SW480 (cell line): ENCODE measurements at regions not wholly inside any gene's neighbourhood (a gene's known extent, or its start where the extent isn't known, plus 50 kb on each side); places are given as distances from the start of the nearest gene placed in this dataset.
A peak's percentile ranks its signal among the peaks of the same experiment; 100 is the strongest.
"Not testable (repeated sequence)": the region's sequence is repeated elsewhere in the genome, so short reads cannot be mapped to it uniquely, and the experiment has no call there.

Source experiments
- DNase-seq: peaks from one replicate; pipeline ENCODE4 v3.0.0-alpha.2; 2016; ENCODE audit warnings: low spot score

- DNase-seq = peak; percentile 90
These were observed 51.1 kb upstream of the EGFL7 start for GRCh38 chr9:136611606-136612005.

- DNase-seq = peak; percentile 49
These were observed 51.6 kb upstream of the EGFL7 start for GRCh38 chr9:136611119-136611518.

- DNase-seq = no peak
These were observed 52.3 kb upstream of the EGFL7 start for GRCh38 chr9:136610426-136610825.

DNA sequence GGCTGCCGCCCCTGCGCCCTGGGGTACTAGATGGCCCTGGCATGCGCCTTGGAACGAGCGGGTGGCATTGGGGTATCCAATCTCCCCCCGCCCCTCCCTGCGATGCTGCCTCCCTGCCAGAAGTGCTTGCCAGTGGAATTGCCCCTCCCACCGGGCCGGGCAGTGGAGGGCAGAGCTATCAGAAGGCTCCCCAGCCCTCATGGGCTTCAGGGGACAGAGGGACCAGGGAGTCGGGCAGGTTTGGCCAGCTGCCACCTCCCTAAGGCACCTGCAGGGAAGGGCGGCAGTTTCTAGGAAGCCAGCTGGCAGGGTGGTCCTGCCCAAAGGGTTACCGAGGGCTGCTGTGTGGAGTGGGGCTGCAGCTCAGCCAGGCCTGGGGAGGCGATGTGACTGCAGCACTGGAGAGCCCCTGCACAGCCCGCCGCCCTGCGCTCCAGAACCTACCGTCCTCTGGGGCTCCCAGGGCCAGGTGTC, 52.8 kb upstream of the EGFL7 start:
- peak; percentile 36 for DNase-seq

DNA sequence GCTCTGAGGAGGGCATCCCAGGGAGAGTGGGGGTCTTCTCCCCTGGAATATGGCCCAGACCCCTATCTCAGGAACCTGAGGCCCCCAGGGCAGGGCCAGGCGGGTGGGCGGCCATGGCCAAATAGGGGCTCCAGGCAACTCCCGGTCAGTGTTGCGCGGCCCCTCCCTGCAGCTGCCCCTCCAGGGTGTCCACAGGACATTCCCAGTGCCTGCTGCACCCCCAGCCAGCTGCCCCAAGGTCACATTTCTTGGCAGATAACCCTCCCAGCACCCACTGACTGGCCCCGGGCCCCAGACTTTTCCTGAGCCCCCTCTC, 53.6 kb upstream of the EGFL7 start:
- no peak for DNase-seq

GRCh38 chr9:136608348-136609159, 54.2 kb upstream of the EGFL7 start:
- peak; percentile 46 for DNase-seq

GRCh38 chr9:136607334-136607919, 55.3 kb upstream of the EGFL7 start:
- DNase-seq = peak; percentile 66

DNA sequence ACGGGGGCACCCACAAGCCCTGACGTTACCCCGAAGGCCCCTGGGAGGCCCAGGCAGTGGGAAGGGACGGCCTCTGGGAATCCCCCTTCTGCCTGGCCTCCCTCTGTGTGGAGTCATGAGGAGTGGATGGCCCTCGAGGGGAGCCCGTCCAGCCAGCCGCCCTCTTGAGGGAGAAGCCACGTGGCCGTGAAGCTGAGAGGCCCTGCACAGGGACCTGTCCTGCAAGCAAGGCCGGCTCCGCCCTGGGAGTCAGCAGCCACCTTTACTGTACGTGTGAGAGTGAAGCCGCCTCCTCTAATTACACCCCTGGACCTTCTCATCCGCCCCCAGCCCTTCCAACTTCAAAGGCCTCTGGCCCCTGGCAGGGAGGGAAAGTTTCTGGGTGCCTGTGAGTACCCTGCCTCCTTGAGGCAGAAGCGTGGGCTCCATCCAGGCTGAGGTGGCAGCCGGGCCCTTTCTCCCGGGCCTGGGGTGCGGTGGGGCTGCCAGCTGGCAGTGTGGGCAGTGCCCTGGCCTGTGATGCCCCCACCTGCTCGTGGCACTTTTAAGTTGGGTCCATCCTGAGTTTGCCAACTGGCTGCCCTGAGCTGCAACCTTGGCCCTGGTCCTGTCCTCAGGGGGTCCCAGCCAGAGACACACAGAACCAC, 55.9 kb upstream of the EGFL7 start:
- DNase-seq = peak; percentile 86

- no peak for DNase-seq
These were observed 56.6 kb upstream of the EGFL7 start for GRCh38 chr9:136605988-136606660.

DNA sequence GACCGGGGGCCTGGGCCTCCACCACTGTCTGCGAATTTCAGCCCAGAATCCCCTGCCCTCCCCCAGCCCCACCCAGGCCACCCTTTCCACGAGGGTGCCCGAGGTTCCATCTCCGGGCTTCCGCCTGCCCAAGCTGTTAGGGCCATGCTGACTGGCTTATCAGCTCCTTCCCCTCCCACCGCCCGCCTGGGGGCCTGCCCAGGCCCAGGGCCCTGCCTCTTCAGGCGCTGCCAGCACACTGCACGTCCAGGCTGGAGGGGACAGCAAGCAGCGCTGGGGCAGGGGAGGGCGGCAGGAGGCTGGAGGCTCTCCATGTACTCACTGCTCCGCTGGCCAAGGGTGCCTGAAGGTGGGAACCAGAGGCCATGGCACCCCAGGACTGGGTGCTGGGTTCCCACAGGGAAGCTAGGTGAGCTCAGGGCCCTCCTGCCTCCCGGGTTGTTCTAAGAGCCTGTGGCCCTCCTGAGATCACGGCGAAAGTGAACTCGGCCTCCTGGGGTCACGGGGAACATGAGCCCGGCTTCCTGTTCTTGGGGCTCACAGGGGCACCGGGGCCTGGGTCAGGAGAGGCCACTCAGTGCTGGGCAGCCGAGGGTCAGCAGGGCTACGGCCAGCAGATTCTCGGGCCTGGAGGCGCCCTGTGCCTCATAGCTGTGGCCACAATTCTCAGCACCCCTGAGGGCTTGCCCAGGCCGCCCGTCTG, 57.7 kb upstream of the EGFL7 start:
- no peak for DNase-seq

- no peak for DNase-seq
These were observed 58.3 kb upstream of the NOTCH1 start for GRCh38 chr9:136603901-136604814.

DNA sequence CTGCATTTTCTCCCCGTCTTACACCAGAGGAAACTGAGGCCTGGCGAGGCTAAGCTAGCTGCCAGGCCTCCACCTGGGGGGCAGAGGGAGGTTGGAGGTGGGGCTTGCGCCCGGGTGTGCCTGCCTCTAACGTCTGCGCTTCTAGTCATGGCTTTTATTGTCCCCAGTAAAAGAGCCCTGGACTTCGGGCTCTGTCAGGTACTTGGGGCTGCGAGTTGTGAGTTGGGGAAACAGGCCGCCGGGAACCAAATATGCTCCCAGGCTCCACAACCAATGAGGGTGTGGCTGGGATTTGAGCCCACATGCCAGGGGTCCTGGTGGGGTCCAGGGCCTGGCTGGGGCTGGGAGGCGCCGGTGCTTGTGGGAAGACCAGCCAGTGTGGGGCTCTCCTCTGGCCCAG, 57.4 kb upstream of the NOTCH1 start:
- no peak for DNase-seq

DNA sequence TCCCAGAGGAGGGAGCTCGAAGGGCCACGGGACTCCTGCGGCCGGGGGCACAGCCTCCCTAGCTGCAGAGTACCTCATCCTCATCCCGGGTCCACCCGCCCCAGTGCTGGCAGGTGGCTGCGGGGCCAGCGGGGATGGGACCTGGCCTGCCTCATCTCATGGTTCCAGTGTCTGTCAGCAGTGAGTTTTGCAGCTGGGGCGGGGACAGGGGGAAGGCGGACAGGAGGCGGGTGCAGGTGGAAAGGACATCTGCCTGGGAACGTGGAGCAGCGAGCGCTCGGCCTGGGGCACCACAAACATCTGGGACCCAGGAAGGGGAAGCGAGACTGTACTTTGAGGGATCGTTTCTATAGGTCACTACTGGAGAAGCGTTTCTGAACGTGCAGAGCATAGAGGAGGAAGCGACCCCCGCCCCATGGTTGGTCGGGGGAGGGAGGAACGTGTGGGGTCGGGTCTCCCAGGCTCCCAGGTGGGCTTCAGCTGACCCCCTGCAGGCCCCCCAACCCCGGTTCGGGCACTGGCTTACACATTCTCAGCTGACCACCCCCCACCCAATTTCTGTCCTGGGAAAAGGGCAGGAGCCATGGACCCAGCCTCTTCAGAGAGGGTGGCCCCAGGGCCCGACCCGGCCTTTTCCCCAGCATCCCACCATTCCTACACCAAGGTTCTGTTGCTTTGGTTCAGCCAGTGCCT, 56.5 kb upstream of the NOTCH1 start:
- peak; percentile 56 for DNase-seq

- DNase-seq = not testable (repeated sequence)
These were observed 55.6 kb upstream of the NOTCH1 start for GRCh38 chr9:136601250-136601973.

GRCh38 chr9:136599811-136600660, 54.2 kb upstream of the NOTCH1 start:
- no peak for DNase-seq

DNA sequence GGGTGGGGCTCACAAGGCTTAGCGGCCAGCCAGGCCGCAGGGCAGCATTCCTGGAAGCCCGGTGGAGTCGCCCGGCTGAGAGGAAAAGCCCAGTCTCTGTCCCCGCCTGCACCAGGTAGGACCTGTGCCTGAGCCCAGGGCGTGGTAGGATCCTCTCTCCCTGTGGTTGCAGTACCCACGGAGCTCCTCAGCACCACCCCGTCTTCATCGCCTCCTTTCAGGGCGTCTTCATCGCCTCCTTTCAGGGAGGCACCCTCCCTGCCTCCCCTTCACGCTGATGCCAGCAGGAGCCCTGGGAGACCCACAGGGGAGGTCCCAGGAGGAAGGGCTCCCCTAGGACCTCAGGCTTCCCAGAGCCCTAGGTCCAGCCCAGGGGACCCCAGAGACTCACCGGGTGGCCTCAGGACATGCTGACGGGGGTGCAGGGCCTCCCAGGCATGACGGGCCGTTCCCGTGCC, 53.3 kb upstream of the NOTCH1 start:
- DNase-seq = no peak

DNA sequence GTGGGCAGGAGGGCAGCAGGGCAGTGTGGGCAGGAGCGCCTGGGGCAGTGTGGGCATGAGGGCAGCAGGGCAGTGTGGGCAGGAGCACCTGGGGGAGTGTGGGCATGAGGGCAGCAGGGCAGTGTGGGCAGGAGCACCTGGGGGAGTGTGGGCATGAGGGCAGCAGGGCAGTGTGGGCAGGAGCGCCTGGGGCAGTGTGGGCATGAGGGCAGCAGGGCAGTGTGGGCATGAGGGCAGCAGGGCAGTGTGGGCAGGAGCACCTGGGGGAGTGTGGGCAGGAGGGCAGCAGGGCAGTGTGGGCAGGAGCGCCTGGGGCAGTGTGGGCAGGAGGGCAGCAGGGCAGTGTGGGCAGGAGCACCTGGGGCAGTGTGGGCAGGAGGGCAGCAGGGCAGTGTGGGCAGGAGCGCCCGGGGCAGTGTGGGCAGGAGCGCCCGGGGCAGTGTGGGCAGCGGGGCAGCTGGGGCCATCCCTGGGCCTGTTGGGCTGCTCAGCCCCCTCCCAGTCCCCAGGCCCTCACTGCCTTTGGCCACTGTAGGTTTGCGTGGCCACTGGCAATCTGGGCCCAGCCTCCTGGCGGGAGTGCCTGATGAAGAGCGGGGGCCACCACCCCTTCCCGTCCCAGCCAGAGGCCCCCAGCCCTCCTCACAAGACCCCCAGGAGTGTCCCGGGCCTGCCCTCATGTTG, 52.7 kb upstream of the NOTCH1 start:
- DNase-seq = not testable (repeated sequence)

DNA sequence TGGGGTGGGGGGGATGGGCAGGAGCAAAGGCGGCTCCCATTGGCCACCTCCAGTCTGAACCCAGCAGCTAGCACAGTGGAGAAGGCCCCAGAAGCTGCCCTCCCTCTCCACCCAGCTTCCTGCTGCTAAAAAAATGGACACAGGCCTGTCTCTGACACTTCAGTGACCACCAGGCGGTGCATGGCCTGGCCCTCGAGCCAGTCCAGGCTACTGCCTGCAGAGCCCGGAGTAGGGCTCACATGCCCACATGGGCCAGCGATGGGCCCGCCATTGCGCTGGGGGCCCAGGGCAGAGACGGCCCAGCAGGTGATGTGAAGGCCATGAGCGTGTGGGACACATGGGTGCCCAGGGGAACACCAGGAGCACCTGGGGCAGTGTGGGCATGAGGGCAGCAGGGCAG, 52.1 kb upstream of the NOTCH1 start:
- DNase-seq = no peak
